K562 (cell line): ENCODE measurements at regions not wholly inside any gene's neighbourhood (a gene's known extent, or its start where the extent isn't known, plus 50 kb on each side); places are given as distances from the start of the nearest gene placed in this dataset.
A peak's percentile ranks its signal among the peaks of the same experiment; 100 is the strongest.
"Not testable (repeated sequence)": the region's sequence is repeated elsewhere in the genome, so short reads cannot be mapped to it uniquely, and the experiment has no call there.

Experiments
- ATAC-seq: fragments of 200-7000 bp; cut with Tn5 transposase; 3 replicates; pipeline ENCODE4 v1.9.1; 2020; ENCODE audit warnings: moderate library complexity
- BruUV-seq: library from RNA; stranded (reverse); fragments of 400-500 nt; replicated peaks from 2 replicates; lab custom pipeline; 2021; lab: Mats Ljungman, UMichigan
- CTCF ChIA-PET: fragments of 300-600 bp; formaldehyde crosslinking; extraction: SDS; loops from one replicate; lab custom pipeline; 2021; ENCODE audit warnings: low intra/inter-chr PET ratio; lab: Yijun Ruan, JAX
- POLR2A ChIA-PET: fragments of 300-600, 350-650 bp; sonication (Branson Sonifier 250); formaldehyde crosslinking; extraction: SDS; loops from one replicate; lab custom pipeline; 2021; ENCODE audit warnings: antibody characterized with exemption, inconsistent platforms; lab: Yijun Ruan, JAX
- DNase-seq, 4 experiments: peaks; one replicate each; pipeline versions ENCODE4 v3.0.0 to v3.0.0-alpha.2; 2011 to 2018; ENCODE audit warnings: low spot score in 3 of 4, mixed read lengths in 3 of 4; ENCODE audit errors: extremely low read depth in 1 of 4
- FAIRE-seq: peaks from 2 replicates; lab custom pipeline; 2011; peaks lifted over from hg19 to GRCh38; lab: Jason Lieb, UNC
- H2AFZ ChIP-seq: 2 replicates; pipeline ENCODE4 v1.6.0; 2011; ENCODE audit warnings: low read depth, low read length, control low read depth, inconsistent platforms
- H3K27ac ChIP-seq: fragments of 200-600 bp; 3 replicates; pipeline ENCODE4 v1.8.0; 2011; ENCODE audit warnings: low read depth, mild to moderate bottlenecking, control low read depth, inconsistent platforms, low read length, moderate library complexity, mixed read lengths; ENCODE audit errors: extremely low read depth
- H3K27me3 ChIP-seq, 2 experiments: fragments of 300-600 bp in 1 of 2; 2 replicates in 1 of 2; 3 replicates in 1 of 2; pipeline versions ENCODE4 v1.6.0 to v1.8.0; 2011; ENCODE audit warnings: inconsistent platforms in 2 of 2, low read length in 2 of 2, mild to moderate bottlenecking in 1 of 2, mixed read lengths in 1 of 2, moderate library complexity in 1 of 2; ENCODE audit not compliant: control insufficient read depth in 2 of 2, insufficient read depth in 2 of 2
- H3K36me3 ChIP-seq: fragments of 300-600 bp; 3 replicates; pipeline ENCODE4 v1.8.0; 2011; ENCODE audit warnings: mild to moderate bottlenecking, low read length, inconsistent platforms; ENCODE audit not compliant: control insufficient read depth, insufficient read depth
- H3K4me1 ChIP-seq, 2 experiments: fragments of 200-600 bp in 1 of 2; replicated peaks in 1 of 2; 2 replicates in 1 of 2; 3 replicates in 1 of 2; pipeline versions ENCODE4 v1.5.1 to v1.8.0; 2011; ENCODE audit warnings: inconsistent platforms in 2 of 2, low read length in 2 of 2, mild to moderate bottlenecking in 1 of 2, mixed read lengths in 1 of 2, moderate library complexity in 1 of 2; ENCODE audit not compliant: control insufficient read depth in 2 of 2, insufficient read depth in 2 of 2
- H3K4me2 ChIP-seq: 2 replicates; pipeline ENCODE4 v1.6.1; 2011; ENCODE audit warnings: low read length, control low read depth, inconsistent platforms, mixed read lengths; ENCODE audit not compliant: insufficient read depth
- H3K4me3 ChIP-seq: fragments of 200-600 bp; sonication (generic), shearing (Covaris generic); 2 replicates; pipeline ENCODE4 v1.5.1; 2016; ENCODE audit warnings: control low read depth, inconsistent platforms
- H3K79me2 ChIP-seq: fragments of 200-600 bp; 3 replicates; pipeline ENCODE4 v1.8.0; 2011; ENCODE audit warnings: low read length, inconsistent platforms; ENCODE audit not compliant: control insufficient read depth, insufficient read depth
- H3K9ac ChIP-seq, 2 experiments: 2 replicates each; pipeline versions ENCODE4 v1.6.0 to v1.6.1; 2011; ENCODE audit warnings: low read depth in 2 of 2, low read length in 2 of 2, control low read depth in 1 of 2, inconsistent platforms in 1 of 2, mild to moderate bottlenecking in 1 of 2, mixed read lengths in 1 of 2; ENCODE audit not compliant: insufficient read depth in 1 of 2
- H3K9me1 ChIP-seq: one replicate; pipeline ENCODE4 v1.6.0; 2011; ENCODE audit warnings: inconsistent platforms, mild to moderate bottlenecking, low read length, moderate library complexity; ENCODE audit not compliant: control insufficient read depth, insufficient read depth
- H3K9me3 ChIP-seq: replicated peaks from 2 replicates; pipeline ENCODE4 v1.5.1; 2011; ENCODE audit warnings: low read depth, low read length, inconsistent platforms; ENCODE audit not compliant: control insufficient read depth, insufficient read depth
- H4K20me1 ChIP-seq: replicated peaks from 2 replicates; pipeline ENCODE4 v1.6.1; 2011; ENCODE audit warnings: low read length, inconsistent platforms, mixed read lengths; ENCODE audit not compliant: control insufficient read depth, insufficient read depth
- ARID1B ChIP-seq: fragments of 450-650 bp; IDR thresholded peaks from 2 replicates; pipeline ENCODE4 v1.6.1; 2016; ENCODE audit warnings: antibody characterized with exemption, mild to moderate bottlenecking, inconsistent platforms
- CBFA2T3 ChIP-seq: fragments of 450-650 bp; IDR thresholded peaks from 2 replicates; pipeline ENCODE4 v1.6.1; 2017
- EHMT2 ChIP-seq: fragments of 450-650 bp; IDR thresholded peaks from 2 replicates; pipeline ENCODE4 v1.6.1; 2018; ENCODE audit warnings: antibody characterized with exemption
- L3MBTL2 ChIP-seq: fragments of 450-650 bp; IDR thresholded peaks from 2 replicates; pipeline ENCODE4 v1.6.1; 2016; ENCODE audit warnings: mild to moderate bottlenecking, moderate library complexity
- WGBS: fragments of 100-300 bp; shearing (Covaris generic); methylation state at CpG from one replicate; pipeline ENCODE4 v1.1.6; 2016; ENCODE audit warnings: low coverage, mixed read lengths; ENCODE audit not compliant: insufficient coverage; ENCODE audit errors: missing lambda C conversion rate; 5-methylcytosine and 5-hydroxymethylcytosine counted together
- in situ Hi-C: fragments of 300-500 bp; cut with MboI; formaldehyde crosslinking; loops from 4 replicates; pipeline ENCODE4 v1.15.0; 2018; ENCODE audit warnings: inconsistent platforms, mixed read lengths
- intact Hi-C: fragments of 100-400 bp; cut with micrococcal nuclease; formaldehyde crosslinking; loops from 2 replicates; pipeline ENCODE4 v1.14.2; 2022
- TF ChIP-seq, protein P1 (sequence below): fragments of 450-650 bp; IDR thresholded peaks from 2 replicates; pipeline ENCODE4 v1.6.1; 2016
- TF ChIP-seq, protein P2 (sequence below), 2 experiments: IDR thresholded peaks in 1 of 2; conservative IDR thresholded peaks in 1 of 2; 2 replicates each; pipeline ENCODE4 v1.6.1; 2016; ENCODE audit warnings: low read depth in 2 of 2, mild to moderate bottlenecking in 1 of 2, missing compliant biosample characterization in 1 of 2, missing genetic modification characterization in 1 of 2, moderate library complexity in 1 of 2
- TF ChIP-seq, protein P3 (sequence below): fragments of 450-650 bp; IDR thresholded peaks from 2 replicates; pipeline ENCODE4 v1.6.1; 2016; ENCODE audit warnings: mild to moderate bottlenecking, moderate library complexity

DNA sequence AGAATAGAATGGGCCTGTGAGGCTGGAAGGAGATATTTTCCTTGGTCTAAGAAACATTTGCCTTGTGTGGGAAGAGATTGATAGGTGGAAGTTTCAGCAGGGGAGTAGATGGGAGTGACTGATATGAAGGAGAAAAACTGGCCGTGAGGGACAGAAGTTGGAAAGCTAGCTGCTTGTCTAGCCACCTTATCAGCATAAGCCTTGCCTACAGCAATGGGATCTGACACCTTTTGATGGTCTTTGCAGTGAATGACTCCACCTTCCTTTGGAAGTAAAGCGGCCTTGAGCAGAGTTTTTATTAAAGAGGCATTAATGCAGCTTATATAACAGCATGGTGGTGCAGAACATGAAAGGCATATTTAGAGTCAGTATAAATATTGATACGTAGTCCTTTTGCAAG lies 120.1 kb upstream of the INTU start:
- H3K4me2 ChIP-seq, H3K27me3 ChIP-seq, H3K9me1 ChIP-seq, ATAC-seq, H3K4me3 ChIP-seq, H3K9me3 ChIP-seq, H4K20me1 ChIP-seq, H3K79me2 ChIP-seq, CTCF ChIA-PET, in situ Hi-C loops, H3K36me3 ChIP-seq, H3K27ac ChIP-seq, H2AFZ ChIP-seq, H3K4me1 ChIP-seq, H3K9ac ChIP-seq, BruUV-seq, intact Hi-C loops: not testable (repeated sequence)
- DNase-seq (peak in 1 of 4 experiments; percentile 46), FAIRE-seq (peak; percentile 42)
- 0 out of 2 replicates have a peak, but pooled peaks have one; percentile 2 for TF ChIP-seq CBFA2T3
- TF ChIP-seq, protein P1, sequence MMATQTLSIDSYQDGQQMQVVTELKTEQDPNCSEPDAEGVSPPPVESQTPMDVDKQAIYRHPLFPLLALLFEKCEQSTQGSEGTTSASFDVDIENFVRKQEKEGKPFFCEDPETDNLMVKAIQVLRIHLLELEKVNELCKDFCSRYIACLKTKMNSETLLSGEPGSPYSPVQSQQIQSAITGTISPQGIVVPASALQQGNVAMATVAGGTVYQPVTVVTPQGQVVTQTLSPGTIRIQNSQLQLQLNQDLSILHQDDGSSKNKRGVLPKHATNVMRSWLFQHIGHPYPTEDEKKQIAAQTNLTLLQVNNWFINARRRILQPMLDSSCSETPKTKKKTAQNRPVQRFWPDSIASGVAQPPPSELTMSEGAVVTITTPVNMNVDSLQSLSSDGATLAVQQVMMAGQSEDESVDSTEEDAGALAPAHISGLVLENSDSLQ: peak; percentile 40
- peak; percentile 56; the same call in 1 of the 2 replicates for TF ChIP-seq L3MBTL2
- TF ChIP-seq, protein P2, sequence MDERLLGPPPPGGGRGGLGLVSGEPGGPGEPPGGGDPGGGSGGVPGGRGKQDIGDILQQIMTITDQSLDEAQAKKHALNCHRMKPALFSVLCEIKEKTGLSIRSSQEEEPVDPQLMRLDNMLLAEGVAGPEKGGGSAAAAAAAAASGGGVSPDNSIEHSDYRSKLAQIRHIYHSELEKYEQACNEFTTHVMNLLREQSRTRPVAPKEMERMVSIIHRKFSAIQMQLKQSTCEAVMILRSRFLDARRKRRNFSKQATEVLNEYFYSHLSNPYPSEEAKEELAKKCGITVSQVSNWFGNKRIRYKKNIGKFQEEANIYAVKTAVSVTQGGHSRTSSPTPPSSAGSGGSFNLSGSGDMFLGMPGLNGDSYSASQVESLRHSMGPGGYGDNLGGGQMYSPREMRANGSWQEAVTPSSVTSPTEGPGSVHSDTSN (CRISPR knock-in tag; IDR thresholded peaks at IDR 0.05; ENCODE audit: low read depth): not testable (repeated sequence)
- TF ChIP-seq, protein P2 (tag; conservative IDR thresholded peaks at IDR 0.05; ENCODE audit: low read depth): 0 out of 2 replicates have a peak, but pooled peaks have one; percentile 18
- TF ChIP-seq, protein P3, sequence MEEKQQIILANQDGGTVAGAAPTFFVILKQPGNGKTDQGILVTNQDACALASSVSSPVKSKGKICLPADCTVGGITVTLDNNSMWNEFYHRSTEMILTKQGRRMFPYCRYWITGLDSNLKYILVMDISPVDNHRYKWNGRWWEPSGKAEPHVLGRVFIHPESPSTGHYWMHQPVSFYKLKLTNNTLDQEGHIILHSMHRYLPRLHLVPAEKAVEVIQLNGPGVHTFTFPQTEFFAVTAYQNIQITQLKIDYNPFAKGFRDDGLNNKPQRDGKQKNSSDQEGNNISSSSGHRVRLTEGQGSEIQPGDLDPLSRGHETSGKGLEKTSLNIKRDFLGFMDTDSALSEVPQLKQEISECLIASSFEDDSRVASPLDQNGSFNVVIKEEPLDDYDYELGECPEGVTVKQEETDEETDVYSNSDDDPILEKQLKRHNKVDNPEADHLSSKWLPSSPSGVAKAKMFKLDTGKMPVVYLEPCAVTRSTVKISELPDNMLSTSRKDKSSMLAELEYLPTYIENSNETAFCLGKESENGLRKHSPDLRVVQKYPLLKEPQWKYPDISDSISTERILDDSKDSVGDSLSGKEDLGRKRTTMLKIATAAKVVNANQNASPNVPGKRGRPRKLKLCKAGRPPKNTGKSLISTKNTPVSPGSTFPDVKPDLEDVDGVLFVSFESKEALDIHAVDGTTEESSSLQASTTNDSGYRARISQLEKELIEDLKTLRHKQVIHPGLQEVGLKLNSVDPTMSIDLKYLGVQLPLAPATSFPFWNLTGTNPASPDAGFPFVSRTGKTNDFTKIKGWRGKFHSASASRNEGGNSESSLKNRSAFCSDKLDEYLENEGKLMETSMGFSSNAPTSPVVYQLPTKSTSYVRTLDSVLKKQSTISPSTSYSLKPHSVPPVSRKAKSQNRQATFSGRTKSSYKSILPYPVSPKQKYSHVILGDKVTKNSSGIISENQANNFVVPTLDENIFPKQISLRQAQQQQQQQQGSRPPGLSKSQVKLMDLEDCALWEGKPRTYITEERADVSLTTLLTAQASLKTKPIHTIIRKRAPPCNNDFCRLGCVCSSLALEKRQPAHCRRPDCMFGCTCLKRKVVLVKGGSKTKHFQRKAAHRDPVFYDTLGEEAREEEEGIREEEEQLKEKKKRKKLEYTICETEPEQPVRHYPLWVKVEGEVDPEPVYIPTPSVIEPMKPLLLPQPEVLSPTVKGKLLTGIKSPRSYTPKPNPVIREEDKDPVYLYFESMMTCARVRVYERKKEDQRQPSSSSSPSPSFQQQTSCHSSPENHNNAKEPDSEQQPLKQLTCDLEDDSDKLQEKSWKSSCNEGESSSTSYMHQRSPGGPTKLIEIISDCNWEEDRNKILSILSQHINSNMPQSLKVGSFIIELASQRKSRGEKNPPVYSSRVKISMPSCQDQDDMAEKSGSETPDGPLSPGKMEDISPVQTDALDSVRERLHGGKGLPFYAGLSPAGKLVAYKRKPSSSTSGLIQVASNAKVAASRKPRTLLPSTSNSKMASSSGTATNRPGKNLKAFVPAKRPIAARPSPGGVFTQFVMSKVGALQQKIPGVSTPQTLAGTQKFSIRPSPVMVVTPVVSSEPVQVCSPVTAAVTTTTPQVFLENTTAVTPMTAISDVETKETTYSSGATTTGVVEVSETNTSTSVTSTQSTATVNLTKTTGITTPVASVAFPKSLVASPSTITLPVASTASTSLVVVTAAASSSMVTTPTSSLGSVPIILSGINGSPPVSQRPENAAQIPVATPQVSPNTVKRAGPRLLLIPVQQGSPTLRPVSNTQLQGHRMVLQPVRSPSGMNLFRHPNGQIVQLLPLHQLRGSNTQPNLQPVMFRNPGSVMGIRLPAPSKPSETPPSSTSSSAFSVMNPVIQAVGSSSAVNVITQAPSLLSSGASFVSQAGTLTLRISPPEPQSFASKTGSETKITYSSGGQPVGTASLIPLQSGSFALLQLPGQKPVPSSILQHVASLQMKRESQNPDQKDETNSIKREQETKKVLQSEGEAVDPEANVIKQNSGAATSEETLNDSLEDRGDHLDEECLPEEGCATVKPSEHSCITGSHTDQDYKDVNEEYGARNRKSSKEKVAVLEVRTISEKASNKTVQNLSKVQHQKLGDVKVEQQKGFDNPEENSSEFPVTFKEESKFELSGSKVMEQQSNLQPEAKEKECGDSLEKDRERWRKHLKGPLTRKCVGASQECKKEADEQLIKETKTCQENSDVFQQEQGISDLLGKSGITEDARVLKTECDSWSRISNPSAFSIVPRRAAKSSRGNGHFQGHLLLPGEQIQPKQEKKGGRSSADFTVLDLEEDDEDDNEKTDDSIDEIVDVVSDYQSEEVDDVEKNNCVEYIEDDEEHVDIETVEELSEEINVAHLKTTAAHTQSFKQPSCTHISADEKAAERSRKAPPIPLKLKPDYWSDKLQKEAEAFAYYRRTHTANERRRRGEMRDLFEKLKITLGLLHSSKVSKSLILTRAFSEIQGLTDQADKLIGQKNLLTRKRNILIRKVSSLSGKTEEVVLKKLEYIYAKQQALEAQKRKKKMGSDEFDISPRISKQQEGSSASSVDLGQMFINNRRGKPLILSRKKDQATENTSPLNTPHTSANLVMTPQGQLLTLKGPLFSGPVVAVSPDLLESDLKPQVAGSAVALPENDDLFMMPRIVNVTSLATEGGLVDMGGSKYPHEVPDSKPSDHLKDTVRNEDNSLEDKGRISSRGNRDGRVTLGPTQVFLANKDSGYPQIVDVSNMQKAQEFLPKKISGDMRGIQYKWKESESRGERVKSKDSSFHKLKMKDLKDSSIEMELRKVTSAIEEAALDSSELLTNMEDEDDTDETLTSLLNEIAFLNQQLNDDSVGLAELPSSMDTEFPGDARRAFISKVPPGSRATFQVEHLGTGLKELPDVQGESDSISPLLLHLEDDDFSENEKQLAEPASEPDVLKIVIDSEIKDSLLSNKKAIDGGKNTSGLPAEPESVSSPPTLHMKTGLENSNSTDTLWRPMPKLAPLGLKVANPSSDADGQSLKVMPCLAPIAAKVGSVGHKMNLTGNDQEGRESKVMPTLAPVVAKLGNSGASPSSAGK: 0 out of 2 replicates have a peak, but pooled peaks have one; percentile 38
- 0 out of 2 replicates have a peak, but pooled peaks have one; percentile 15 for TF ChIP-seq EHMT2
- 0 out of 2 replicates have a peak, but pooled peaks have one; percentile 33 for TF ChIP-seq ARID1B
- WGBS: 6% methylated on average over 3 of the region's 3 CpGs
- POLR2A ChIA-PET: interaction anchor here (0.7 kb wide), 1 partner anchor 847 kb away, joined by 3 read pairs; no protein-coding TSS in a partner anchor
